Naive thymus-derived CD4-positive, alpha-beta T cell (primary cell): ENCODE measurements at regions not wholly inside any gene's neighbourhood (a gene's known extent, or its start where the extent isn't known, plus 50 kb on each side); places are given as distances from the start of the nearest gene placed in this dataset.
"Not testable (repeated sequence)": the region's sequence is repeated elsewhere in the genome, so short reads cannot be mapped to it uniquely, and the experiment has no call there.

Experiments used
- ATAC-seq: fragments of 150-1000 bp; cut with Tn5 transposase; 2 replicates; pipeline ENCODE4 v1.10.0; 2021; ENCODE audit warnings: mild to moderate bottlenecking, moderate library complexity
- CTCF ChIA-PET: fragments of 350-600 bp; sonication (Branson Sonifier 250); formaldehyde crosslinking; loops from one replicate; lab custom pipeline; 2021; ENCODE audit warnings: antibody characterized with exemption; lab: Charles Lee
- POLR2A ChIA-PET: fragments of 350-600 bp; sonication (Branson Sonifier 250); formaldehyde crosslinking; loops from one replicate; lab custom pipeline; 2021; ENCODE audit warnings: antibody characterized with exemption, inconsistent platforms; lab: Charles Lee
- DNase-seq, 9 donors: peaks; one replicate each; pipeline versions ENCODE4 v3.0.0 to v3.0.0-alpha.2; 2020 to 2022; ENCODE audit warnings: mixed read lengths in 1 of 9
- H3K27ac ChIP-seq: one replicate; pipeline ENCODE4 v1.7.0; 2013; ENCODE audit warnings: mild to moderate bottlenecking, low read depth, low read length, moderate library complexity
- H3K27me3 ChIP-seq, 2 donors: one replicate each; pipeline ENCODE4 v1.7.0; 2013; ENCODE audit warnings: low read length in 2 of 2, mild to moderate bottlenecking in 2 of 2, moderate library complexity in 2 of 2; ENCODE audit not compliant: control insufficient read depth in 2 of 2, insufficient read depth in 2 of 2
- H3K36me3 ChIP-seq, 3 experiments: 1 replicate in 2 of 3; 2 replicates in 1 of 3; pipeline ENCODE4 v1.7.0; 2013; ENCODE audit warnings: low read length in 3 of 3, mild to moderate bottlenecking in 3 of 3, moderate library complexity in 1 of 3; ENCODE audit not compliant: insufficient read depth in 3 of 3, control insufficient read depth in 2 of 3
- H3K4me1 ChIP-seq, 2 donors: one replicate each; pipeline ENCODE4 v1.7.0; 2013; ENCODE audit warnings: low read length in 2 of 2, mild to moderate bottlenecking in 2 of 2, moderate library complexity in 1 of 2; ENCODE audit not compliant: control insufficient read depth in 2 of 2, insufficient read depth in 2 of 2
- H3K4me3 ChIP-seq: 2 replicates; pipeline ENCODE4 v1.7.0; 2013; ENCODE audit warnings: mild to moderate bottlenecking, low read length
- H3K9me3 ChIP-seq, 3 experiments: 1 replicate in 2 of 3; 2 replicates in 1 of 3; pipeline ENCODE4 v1.7.0; 2013; ENCODE audit warnings: low read length in 3 of 3; ENCODE audit not compliant: control insufficient read depth in 2 of 3
- H3K27ac Mint-ChIP-seq, 9 donors: one replicate each; pipeline ENCODE4 v1.8.0; 2020 to 2022; ENCODE audit warnings: mixed read lengths in 9 of 9, mild to moderate bottlenecking in 8 of 9, moderate library complexity in 5 of 9, inconsistent platforms in 2 of 9
- H3K27me3 Mint-ChIP-seq, 5 donors: one replicate each; pipeline ENCODE4 v1.8.0; 2021 to 2022; ENCODE audit warnings: mixed read lengths in 5 of 5, mild to moderate bottlenecking in 1 of 5
- H3K36me3 Mint-ChIP-seq, 5 donors: one replicate each; pipeline ENCODE4 v1.8.0; 2020 to 2022; ENCODE audit warnings: mixed read lengths in 5 of 5, mild to moderate bottlenecking in 3 of 5, inconsistent platforms in 1 of 5
- H3K4me1 Mint-ChIP-seq, 7 donors: one replicate each; pipeline ENCODE4 v1.8.0; 2020 to 2022; ENCODE audit warnings: mixed read lengths in 7 of 7, mild to moderate bottlenecking in 3 of 7, inconsistent platforms in 1 of 7
- H3K4me3 Mint-ChIP-seq, 10 donors: one replicate each; pipeline ENCODE4 v1.8.0; 2020 to 2022; ENCODE audit warnings: mild to moderate bottlenecking in 10 of 10, mixed read lengths in 10 of 10, moderate library complexity in 6 of 10, inconsistent platforms in 2 of 10
- H3K9me3 Mint-ChIP-seq, 11 donors: one replicate each; pipeline ENCODE4 v1.8.0; 2020 to 2022; ENCODE audit warnings: mixed read lengths in 11 of 11, mild to moderate bottlenecking in 4 of 11, inconsistent platforms in 1 of 11, moderate library complexity in 1 of 11
- intact Hi-C, 2 donors: fragments of 100-400 bp; cut with micrococcal nuclease; formaldehyde crosslinking; loops; one replicate each; pipeline ENCODE4 v1.15.1; 2023

DNA sequence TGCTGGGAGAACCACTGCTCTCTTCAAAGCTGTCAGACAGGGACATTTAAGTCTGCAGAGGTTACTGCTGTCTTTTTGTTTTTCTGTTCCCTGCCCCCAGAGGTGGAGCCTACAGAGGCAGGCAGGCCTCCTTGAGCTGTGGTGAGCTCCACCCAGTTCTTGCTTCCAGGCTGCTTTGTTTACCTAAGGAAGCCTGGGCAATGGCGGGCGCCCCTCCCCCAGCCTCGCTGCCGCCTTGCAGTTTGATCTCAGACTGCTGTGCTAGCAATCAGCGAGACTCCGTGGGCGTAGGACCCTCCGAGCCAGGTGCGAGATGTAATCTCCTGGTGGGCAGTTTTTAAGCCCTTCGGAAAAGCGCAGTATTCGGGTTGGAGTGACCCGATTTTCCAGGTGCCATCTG lies 65.8 kb upstream of the KYNU start:
- H3K4me1 Mint-ChIP-seq, H3K36me3 Mint-ChIP-seq, CTCF ChIA-PET, H3K4me3 Mint-ChIP-seq, H3K27me3 ChIP-seq, H3K9me3 ChIP-seq, H3K4me1 ChIP-seq, ATAC-seq, H3K27me3 Mint-ChIP-seq, POLR2A ChIA-PET, DNase-seq, intact Hi-C loops, H3K27ac ChIP-seq, H3K27ac Mint-ChIP-seq, H3K9me3 Mint-ChIP-seq, H3K36me3 ChIP-seq, H3K4me3 ChIP-seq: not testable (repeated sequence)

DNA sequence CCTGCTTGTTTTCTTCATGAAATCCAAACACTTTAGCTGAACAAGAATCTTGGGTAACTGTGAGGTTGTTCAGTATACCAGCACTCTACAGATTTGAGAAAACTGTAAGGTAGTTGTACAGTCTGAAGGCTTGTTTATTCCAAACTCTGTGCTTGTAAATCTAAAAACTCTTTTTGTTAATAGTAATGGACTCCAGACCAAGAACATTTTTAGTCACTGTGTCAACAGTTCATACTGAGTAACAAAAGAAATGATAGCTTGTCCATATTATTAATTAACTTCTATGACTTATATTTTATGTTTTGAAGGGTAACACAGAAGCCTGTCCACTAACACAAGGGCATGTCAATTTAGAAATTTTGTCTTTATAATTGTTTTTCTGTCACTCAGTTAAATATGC lies 72.2 kb upstream of the KYNU start:
- no peak overlapping the region for H3K27ac ChIP-seq
- intact Hi-C loops, result no loop called here
- Mint-ChIP-seq H3K27ac (no peak overlapping the region), H3K36me3 (no peaks in the 10 kb centered on the region), H3K4me1 (no peaks in the 10 kb centered on the region), H3K4me3 (no peak overlapping the region), H3K27me3 (no peaks in the 10 kb centered on the region), H3K9me3 (peaks cover 0 to 3% (median 0%) of the 10 kb centered on the region in 11 donors)
- no peaks in the 10 kb centered on the region for H3K9me3 ChIP-seq
- H3K36me3 ChIP-seq, result no peaks in the 10 kb centered on the region
- ATAC-seq (no peak), DNase-seq (no peak)
- CTCF ChIA-PET, result no interaction called here
- no peaks in the 10 kb centered on the region for H3K27me3 ChIP-seq
- no peak overlapping the region for H3K4me3 ChIP-seq
- POLR2A ChIA-PET, result no interaction called here
- no peaks in the 10 kb centered on the region for H3K4me1 ChIP-seq

DNA sequence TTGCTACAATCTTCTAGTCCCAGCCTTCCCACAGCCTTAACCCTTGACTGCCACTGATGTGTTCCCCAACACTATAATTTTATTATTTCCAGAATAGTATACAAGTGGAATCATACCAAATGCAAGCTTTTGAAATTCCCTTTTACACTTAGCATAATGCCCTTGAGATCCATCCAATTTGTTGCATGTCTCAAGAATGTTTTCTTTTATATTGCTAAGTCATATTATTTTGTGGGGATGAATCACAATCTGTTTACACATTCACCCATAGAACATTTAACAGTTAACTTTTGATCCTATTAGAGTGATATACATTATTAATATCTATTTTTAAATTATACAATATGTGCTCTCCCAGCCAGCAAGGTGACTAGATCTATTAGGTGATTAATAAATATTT lies 74.3 kb upstream of the KYNU start:
- no peak overlapping the region for H3K27ac Mint-ChIP-seq
- intact Hi-C loops, result no loop called here
- H3K9me3 Mint-ChIP-seq, result peaks cover 0 to 3% (median 0%) of the 10 kb centered on the region in 11 donors
- ChIA-PET CTCF (no interaction called here), POLR2A (no interaction called here)
- H3K36me3 ChIP-seq, result no peaks in the 10 kb centered on the region
- no peaks in the 10 kb centered on the region for H3K4me1 Mint-ChIP-seq
- ATAC-seq, result no peak
- no peak overlapping the region for H3K4me3 Mint-ChIP-seq
- H3K27me3 ChIP-seq, result no peaks in the 10 kb centered on the region
- no peak overlapping the region for H3K4me3 ChIP-seq
- H3K4me1 ChIP-seq, result no peaks in the 10 kb centered on the region
- no peak for DNase-seq
- H3K9me3 ChIP-seq, result no peaks in the 10 kb centered on the region
- no peaks in the 10 kb centered on the region for H3K36me3 Mint-ChIP-seq
- H3K27me3 Mint-ChIP-seq, result no peaks in the 10 kb centered on the region
- no peak overlapping the region for H3K27ac ChIP-seq

DNA sequence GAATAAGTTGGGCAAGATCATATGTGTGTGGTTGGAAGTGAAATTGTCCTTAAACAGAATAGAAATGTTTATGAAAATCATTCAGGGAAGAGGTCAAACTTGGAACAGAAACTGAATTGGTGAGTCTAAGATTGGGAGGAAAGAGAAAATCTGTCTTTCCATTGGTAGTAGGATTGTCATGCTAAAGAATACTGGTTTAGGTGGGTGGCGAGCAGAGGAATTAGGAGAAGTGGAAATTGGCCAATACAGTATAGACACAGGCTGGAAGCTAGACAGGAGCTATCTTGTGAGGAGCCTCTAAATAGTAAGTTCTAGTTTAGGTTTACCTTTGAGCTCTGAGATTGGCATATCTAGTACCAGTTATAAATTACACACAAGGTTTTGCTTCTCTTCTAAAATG lies 80.9 kb upstream of the KYNU start:
- Mint-ChIP-seq H3K27me3 (no peaks in the 10 kb centered on the region), H3K36me3 (no peaks in the 10 kb centered on the region), H3K27ac (no peak overlapping the region), H3K4me1 (no peaks in the 10 kb centered on the region), H3K9me3 (peaks cover 0 to 7% (median 0%) of the 10 kb centered on the region in 11 donors), H3K4me3 (no peak overlapping the region)
- CTCF ChIA-PET, result no interaction called here
- H3K4me1 ChIP-seq, result no peaks in the 10 kb centered on the region
- H3K27me3 ChIP-seq, result no peaks in the 10 kb centered on the region
- no peak overlapping the region for H3K27ac ChIP-seq
- no peak for ATAC-seq
- H3K36me3 ChIP-seq, result no peaks in the 10 kb centered on the region
- no peak overlapping the region for H3K4me3 ChIP-seq
- POLR2A ChIA-PET, result no interaction called here
- DNase-seq, result no peak
- no peaks in the 10 kb centered on the region for H3K9me3 ChIP-seq
- intact Hi-C loops, result no loop called here

DNA sequence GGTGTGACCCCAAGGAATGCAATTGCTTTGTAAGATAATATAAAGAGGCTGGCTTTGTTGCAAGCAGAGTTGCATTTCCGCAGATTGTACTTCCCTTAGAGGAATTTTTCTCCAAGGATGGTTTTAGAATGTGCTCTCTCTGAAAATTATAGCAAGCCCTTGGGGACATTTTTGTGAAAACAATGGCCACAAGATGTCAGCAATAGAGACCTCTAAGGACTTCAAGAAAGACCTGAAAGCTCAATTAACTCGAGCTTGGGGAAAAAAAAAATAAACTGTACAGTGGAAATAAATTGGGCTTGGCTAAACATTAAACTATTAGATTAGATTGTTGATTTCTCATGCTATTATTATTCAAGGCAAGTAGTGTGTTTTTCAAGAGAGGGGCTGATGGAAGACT lies 81.3 kb upstream of the KYNU start:
- ATAC-seq, result no peak
- CTCF ChIA-PET, result no interaction called here

DNA sequence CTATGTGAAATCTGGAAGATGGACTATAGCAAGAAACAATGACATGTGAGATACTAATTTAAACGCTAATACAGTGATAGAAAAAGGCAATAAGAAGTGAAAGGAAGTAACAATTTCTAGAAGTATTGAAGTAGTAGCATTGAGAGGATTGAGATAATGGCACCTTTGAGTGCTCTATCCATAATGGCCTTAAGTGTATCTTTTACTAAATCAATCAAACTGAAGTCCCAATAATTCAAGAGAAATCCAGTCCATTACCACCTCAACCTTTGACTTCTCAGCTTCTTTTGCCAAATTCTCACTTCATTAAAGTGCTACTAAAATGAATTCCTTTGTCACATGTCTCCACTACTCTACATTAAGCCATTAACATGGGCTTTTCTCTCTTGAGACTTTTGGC lies 82.6 kb upstream of the KYNU start:
- Histone ChIP-seq H3K27me3 (no peaks in the 10 kb centered on the region), H3K4me3 (no peak overlapping the region), H3K9me3 (no peaks in the 10 kb centered on the region), H3K27ac (no peak overlapping the region), H3K4me1 (no peaks in the 10 kb centered on the region), H3K36me3 (no peaks in the 10 kb centered on the region)
- Mint-ChIP-seq H3K36me3 (peaks cover 0 to 3% (median 0%) of the 10 kb centered on the region in 5 donors), H3K27ac (no peak overlapping the region), H3K9me3 (peaks cover 0 to 8% (median 4%) of the 10 kb centered on the region in 11 donors), H3K4me3 (no peak overlapping the region), H3K4me1 (no peaks in the 10 kb centered on the region), H3K27me3 (no peaks in the 10 kb centered on the region)
- ChIA-PET CTCF (no interaction called here), POLR2A (no interaction called here)
- intact Hi-C loops, result no loop called here
- no peak for DNase-seq
- no peak for ATAC-seq

More for the DNA sequence above, 81.3 kb upstream of the KYNU start:
- H3K4me1 ChIP-seq, result no peaks in the 10 kb centered on the region
- POLR2A ChIA-PET, result no interaction called here
- Mint-ChIP-seq H3K27ac (no peak overlapping the region), H3K4me1 (no peaks in the 10 kb centered on the region), H3K36me3 (no peaks in the 10 kb centered on the region), H3K4me3 (no peak overlapping the region), H3K9me3 (peaks cover 0 to 7% (median 0%) of the 10 kb centered on the region in 11 donors), H3K27me3 (no peaks in the 10 kb centered on the region)
- intact Hi-C loops, result no loop called here
- DNase-seq, result no peak
- no peaks in the 10 kb centered on the region for H3K9me3 ChIP-seq
- H3K36me3 ChIP-seq, result no peaks in the 10 kb centered on the region
- no peaks in the 10 kb centered on the region for H3K27me3 ChIP-seq
- no peak overlapping the region for H3K27ac ChIP-seq
- H3K4me3 ChIP-seq, result no peak overlapping the region

DNA sequence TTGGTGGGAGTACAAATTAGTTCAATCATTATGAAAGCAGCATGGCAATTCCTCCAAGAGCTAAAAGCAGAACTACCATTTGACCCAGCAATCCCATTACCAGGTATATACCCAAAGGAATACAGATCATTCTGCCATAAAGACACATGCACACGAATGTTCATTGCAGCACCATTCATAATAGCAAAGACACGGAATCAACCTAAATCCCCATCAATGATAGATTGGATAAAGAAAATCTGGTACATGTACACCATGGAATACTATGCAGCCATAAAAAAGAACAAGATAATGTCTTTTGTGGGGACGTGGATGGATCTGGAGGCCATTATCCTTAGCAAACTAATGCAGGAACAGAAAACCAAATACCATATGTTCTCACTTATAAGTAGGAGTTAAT lies 85.1 kb upstream of the KYNU start:
- H3K36me3 Mint-ChIP-seq, H3K27me3 ChIP-seq, DNase-seq, CTCF ChIA-PET, H3K27ac ChIP-seq, H3K27me3 Mint-ChIP-seq, H3K4me3 ChIP-seq, H3K4me1 Mint-ChIP-seq, intact Hi-C loops, H3K4me3 Mint-ChIP-seq, ATAC-seq, H3K4me1 ChIP-seq, H3K36me3 ChIP-seq, POLR2A ChIA-PET, H3K27ac Mint-ChIP-seq, H3K9me3 ChIP-seq: not testable (repeated sequence)
- peaks cover 0 to 17% (median 6%) of the 10 kb centered on the region in 11 donors for H3K9me3 Mint-ChIP-seq
